Keratinocyte (primary cell): ENCODE measurements at regions not wholly inside any gene's neighbourhood (a gene's known extent, or its start where the extent isn't known, plus 50 kb on each side); places are given as distances from the start of the nearest gene placed in this dataset.

ENCODE experiments used
- DNase-seq: peaks from one replicate; pipeline ENCODE4 v3.0.0-alpha.2; 2011; ENCODE audit warnings: low read depth, missing footprints, low spot score
- FAIRE-seq: peaks from 2 replicates; lab custom pipeline; 2011; peaks lifted over from hg19 to GRCh38; lab: Jason Lieb, UNC
- H2AFZ ChIP-seq: 2 replicates; pipeline ENCODE4 v1.6.0; 2012; ENCODE audit warnings: low read length, control low read depth, inconsistent platforms; ENCODE audit not compliant: control insufficient read depth
- H3K27ac ChIP-seq: 2 replicates; pipeline ENCODE4 v1.5.1; 2011; ENCODE audit warnings: low read length; ENCODE audit not compliant: control insufficient read depth, insufficient read depth
- H3K27me3 ChIP-seq: 3 replicates; pipeline ENCODE4 v1.6.0; 2011; ENCODE audit warnings: low read length; ENCODE audit not compliant: control insufficient read depth, insufficient read depth; ENCODE audit errors: extremely low read depth
- H3K36me3 ChIP-seq, 2 experiments: 2 replicates in 1 of 2; 3 replicates in 1 of 2; pipeline ENCODE4 v1.5.1; 2011; ENCODE audit warnings: low read length in 2 of 2, mild to moderate bottlenecking in 1 of 2; ENCODE audit not compliant: control insufficient read depth in 2 of 2, insufficient read depth in 2 of 2; ENCODE audit errors: extremely low read depth in 1 of 2
- H3K4me1 ChIP-seq: 3 replicates; pipeline ENCODE4 v1.5.1; 2011; ENCODE audit warnings: low read length; ENCODE audit not compliant: control insufficient read depth, insufficient read depth; ENCODE audit errors: extremely low read depth
- H3K4me2 ChIP-seq: 3 replicates; pipeline ENCODE4 v1.6.0; 2011; ENCODE audit warnings: low read depth, low read length; ENCODE audit not compliant: control insufficient read depth, insufficient read depth; ENCODE audit errors: extremely low read depth
- H3K4me3 ChIP-seq, 3 experiments: fragments of 200-600 bp in 1 of 3; sonication (generic) in 1 of 3; 2 replicates in 2 of 3; 3 replicates in 1 of 3; pipeline ENCODE4 v1.5.1; 2011 to 2016; ENCODE audit warnings: low read length in 3 of 3, mild to moderate bottlenecking in 3 of 3, control low read depth in 2 of 3, inconsistent platforms in 1 of 3, low read depth in 1 of 3, mixed read lengths in 1 of 3, mixed run types in 1 of 3, moderate library complexity in 1 of 3; ENCODE audit not compliant: control insufficient read depth in 2 of 3, insufficient read depth in 2 of 3; ENCODE audit errors: extremely low read depth in 1 of 3
- H3K79me2 ChIP-seq: 2 replicates; pipeline ENCODE4 v1.6.0; 2012; ENCODE audit warnings: low read length; ENCODE audit not compliant: control insufficient read depth, insufficient read depth
- H3K9ac ChIP-seq: 3 replicates; pipeline ENCODE4 v1.6.0; 2011; ENCODE audit warnings: low read length; ENCODE audit not compliant: control insufficient read depth, insufficient read depth; ENCODE audit errors: extremely low read depth
- H3K9me1 ChIP-seq: 3 replicates; pipeline ENCODE4 v1.6.0; 2011; ENCODE audit warnings: low read length; ENCODE audit not compliant: control insufficient read depth, insufficient read depth; ENCODE audit errors: extremely low read depth
- H3K9me3 ChIP-seq: 2 replicates; pipeline ENCODE4 v1.5.1; 2012; ENCODE audit warnings: low read depth, low read length; ENCODE audit not compliant: control insufficient read depth
- H4K20me1 ChIP-seq: 3 replicates; pipeline ENCODE4 v1.6.0; 2011; ENCODE audit warnings: low read length; ENCODE audit not compliant: control insufficient read depth, insufficient read depth; ENCODE audit errors: extremely low read depth
- CTCF ChIP-seq, 3 experiments: IDR thresholded peaks in 1 of 3; conservative IDR thresholded peaks in 1 of 3; optimal IDR thresholded peaks in 1 of 3; 2 replicates in 2 of 3; 3 replicates in 1 of 3; pipeline versions ENCODE3 to v1.5.1; 2011; ENCODE audit warnings: low read length in 3 of 3, mild to moderate bottlenecking in 3 of 3, moderate library complexity in 2 of 3, control low read depth in 1 of 3, inconsistent platforms in 1 of 3; ENCODE audit not compliant: insufficient read depth in 2 of 3; ENCODE audit errors: extremely low read depth in 1 of 3
- EZH2 ChIP-seq: IDR thresholded peaks from one replicate; pipeline ENCODE4 v1.6.1; 2012; ENCODE audit warnings: inconsistent platforms, mild to moderate bottlenecking, low read length, moderate library complexity
- dilution Hi-C: fragments of 300-500 bp; cut with MboI; formaldehyde crosslinking; loops from one replicate; pipeline ENCODE4 v1.7.0; 2020; ENCODE audit warnings: low sequenced_read_pairs; ENCODE audit not compliant: extremely low pct_ligation_motif_present

- H3K27me3 ChIP-seq = no peaks in the 10 kb centered on the region
- no peaks in the 10 kb centered on the region for H3K9me1 ChIP-seq
- no peaks in the 10 kb centered on the region for H3K79me2 ChIP-seq
- no peak overlapping the region for H3K4me3 ChIP-seq
- H2AFZ ChIP-seq = no peak overlapping the region
- no peaks in the 10 kb centered on the region for H4K20me1 ChIP-seq
- no peaks in the 10 kb centered on the region for H3K9me3 ChIP-seq
- dilution Hi-C loops = no loop called here
- H3K9ac ChIP-seq = no peak overlapping the region
- DNase-seq = no peak
- TF ChIP-seq CTCF (optimal IDR thresholded peaks at IDR 0.05 in 1 of 3, IDR thresholded peaks at IDR 0.05 in 1 of 3, conservative IDR thresholded peaks at IDR 0.05 in 1 of 3; ENCODE audit: extremely low read depth in 1 of 3, insufficient read depth in 2 of 3, low read length in 3 of 3) (no peak), EZH2 (no peak)
- no peaks in the 10 kb centered on the region for H3K36me3 ChIP-seq
- FAIRE-seq = no peak
- no peak overlapping the region for H3K4me2 ChIP-seq
- no peaks in the 10 kb centered on the region for H3K4me1 ChIP-seq
- H3K27ac ChIP-seq = no peak overlapping the region
Measured at GRCh38 chr1:193937308-193937707, 750.9 kb upstream of the B3GALT2 start.

- Histone ChIP-seq H3K27ac (no peak overlapping the region), H3K4me2 (no peak overlapping the region), H3K27me3 (no peaks in the 10 kb centered on the region), H3K79me2 (no peaks in the 10 kb centered on the region), H3K9me3 (no peaks in the 10 kb centered on the region), H3K4me1 (no peaks in the 10 kb centered on the region), H3K9ac (no peak overlapping the region), H3K36me3 (no peaks in the 10 kb centered on the region), H3K4me3 (no peak overlapping the region), H2AFZ (no peak overlapping the region), H4K20me1 (no peaks in the 10 kb centered on the region), H3K9me1 (no peaks in the 10 kb centered on the region)
- TF ChIP-seq EZH2 (no peak), CTCF (optimal IDR thresholded peaks at IDR 0.05 in 1 of 3, IDR thresholded peaks at IDR 0.05 in 1 of 3, conservative IDR thresholded peaks at IDR 0.05 in 1 of 3; ENCODE audit: extremely low read depth in 1 of 3, insufficient read depth in 2 of 3, low read length in 3 of 3) (no peak)
- FAIRE-seq (no peak), DNase-seq (no peak)
- dilution Hi-C loops = no loop called here
Measured at GRCh38 chr1:193932979-193933378, 746.6 kb upstream of the B3GALT2 start.
